NCI-H2029 (cell line): ENCODE measurements at regions not wholly inside any gene's neighbourhood (a gene's known extent, or its start where the extent isn't known, plus 50 kb on each side); places are given as distances from the start of the nearest gene placed in this dataset.
A peak's percentile ranks its signal among the peaks of the same experiment; 100 is the strongest.

Experiments used
- DNase-seq: peaks from one replicate; lab custom pipeline; 2025; lab: John Stamatoyannopoulos, UW

DNA sequence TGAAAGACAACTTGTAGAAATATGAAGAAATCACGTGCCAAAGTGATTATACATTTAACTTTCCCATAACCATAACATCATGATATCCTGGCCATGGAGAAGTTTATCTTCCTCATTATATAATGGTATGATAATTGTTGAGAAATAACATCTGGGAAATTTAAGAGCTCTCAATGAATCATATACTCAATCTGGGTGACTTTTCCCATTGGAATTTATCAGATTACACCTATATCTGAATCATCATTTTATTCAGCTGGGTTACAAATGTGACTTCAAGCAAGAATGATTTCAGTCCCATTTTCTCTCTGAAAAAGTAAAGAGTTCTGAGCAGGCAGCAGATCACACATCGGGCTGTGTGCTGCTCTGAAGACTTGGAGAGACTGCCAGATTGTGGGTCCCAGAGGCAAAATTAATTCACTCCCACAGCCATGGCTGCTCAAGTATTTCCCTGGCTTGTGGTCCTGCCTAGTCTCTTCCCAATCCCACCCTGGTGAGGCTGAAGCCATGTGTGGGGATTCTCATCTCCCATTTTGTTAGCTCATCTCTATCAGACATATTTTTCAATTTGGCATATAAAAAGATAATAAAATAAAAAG, 278.0 kb downstream of the MRPL39 start:
- DNase-seq: no peak

DNA sequence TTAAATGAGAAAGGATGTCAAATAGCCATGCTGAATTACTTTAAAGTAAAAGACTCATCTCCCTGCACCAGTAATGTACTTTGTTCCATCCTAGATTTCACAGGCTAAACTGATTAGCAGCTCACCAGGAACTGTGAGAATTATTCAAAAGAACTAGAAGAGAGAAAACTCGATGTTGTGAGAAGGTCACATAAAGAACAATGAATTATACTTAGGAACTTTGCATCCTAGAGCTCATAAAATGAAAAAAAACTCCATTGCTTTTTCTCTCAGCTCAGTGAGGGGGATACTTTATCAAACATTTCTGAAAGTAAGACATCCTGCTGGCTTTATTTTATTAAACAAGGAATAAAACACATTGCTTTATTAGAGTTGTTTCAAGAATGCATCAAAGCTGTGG, 278.5 kb downstream of the MRPL39 start:
- no peak for DNase-seq

DNA sequence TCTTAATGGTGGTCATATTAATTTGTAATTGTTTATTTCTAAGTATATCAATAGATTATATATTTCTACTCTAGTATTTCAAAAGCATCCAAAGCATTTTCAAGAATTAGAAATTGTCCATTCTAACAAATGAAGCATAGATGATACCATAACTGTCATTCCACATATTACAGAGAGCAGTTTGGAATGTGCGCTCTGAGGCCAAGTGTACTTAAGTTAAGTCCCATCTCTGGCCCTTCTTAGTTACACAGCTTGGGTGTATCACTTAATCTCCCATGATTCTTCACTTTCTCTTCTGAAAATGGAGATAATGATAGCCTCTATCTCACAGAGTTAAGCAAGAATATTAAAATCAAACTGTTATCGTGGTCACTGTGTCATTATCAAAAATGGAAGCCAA, 281.1 kb downstream of the MRPL39 start:
- DNase-seq: no peak

DNA sequence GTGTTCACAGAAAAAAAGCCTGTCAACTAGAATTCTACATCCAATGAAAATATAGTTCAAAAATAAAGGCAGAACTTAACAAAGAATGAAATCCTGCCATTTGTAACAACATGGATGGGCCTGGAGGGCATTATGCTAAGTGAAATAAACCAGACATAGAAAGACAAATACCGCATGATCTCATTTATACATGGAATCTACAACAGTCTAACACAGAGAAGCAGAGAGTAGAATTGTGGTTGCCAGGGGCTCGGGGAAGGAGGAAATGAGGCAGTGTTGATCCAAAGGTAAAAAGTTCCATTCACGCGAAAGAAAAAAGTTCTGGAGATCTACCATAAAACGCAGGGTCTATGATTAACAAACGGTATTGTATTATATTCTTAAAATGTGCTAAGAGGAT, 282.6 kb downstream of the MRPL39 start:
- DNase-seq: no peak

DNA sequence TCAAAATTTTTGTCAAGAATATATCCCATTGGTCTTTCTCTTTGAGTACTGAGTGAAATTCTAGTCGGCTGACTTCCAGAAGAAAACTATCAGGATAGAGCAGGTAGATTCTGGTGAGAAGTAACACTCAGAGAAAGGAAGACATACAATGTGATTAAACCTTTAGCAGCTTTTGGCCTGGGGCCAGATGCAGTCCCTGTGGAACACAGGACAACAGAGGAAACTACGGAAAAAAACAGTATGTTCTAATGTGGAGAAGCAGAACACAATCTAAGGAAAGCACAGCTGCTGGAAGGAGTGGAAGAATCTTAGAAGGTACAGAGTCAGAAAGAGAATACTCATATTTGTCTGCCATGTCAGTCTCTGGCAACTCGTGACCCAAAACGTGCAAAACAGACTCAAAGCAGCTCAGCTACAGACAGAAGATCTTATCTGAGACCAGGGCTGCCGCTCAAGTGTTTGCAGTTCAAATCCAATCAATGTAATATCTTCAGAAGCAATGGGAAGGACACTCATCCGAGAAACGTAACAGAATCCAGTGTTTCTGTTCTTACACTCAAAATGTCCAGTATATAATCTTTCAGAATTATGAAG, 283.8 kb downstream of the MRPL39 start:
- DNase-seq: no peak

DNA sequence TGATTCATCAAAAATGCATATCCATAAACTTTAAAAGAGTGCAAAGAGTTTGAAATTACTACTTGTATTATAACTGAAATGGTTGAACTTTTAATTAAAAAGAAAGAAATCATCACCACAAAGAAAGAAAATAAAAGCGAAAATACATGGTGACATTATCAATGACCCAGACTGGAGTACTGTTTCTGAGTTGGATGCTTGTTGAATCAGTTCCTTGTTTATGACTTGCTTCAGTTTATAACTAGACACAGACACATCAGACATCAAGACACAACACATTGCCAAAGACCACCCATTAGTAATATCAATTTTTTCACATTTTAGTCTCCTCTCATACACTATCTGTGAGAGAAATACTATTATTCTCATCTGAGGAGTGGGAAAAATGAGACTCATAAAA, 293.0 kb downstream of the MRPL39 start:
- DNase-seq: no peak

DNA sequence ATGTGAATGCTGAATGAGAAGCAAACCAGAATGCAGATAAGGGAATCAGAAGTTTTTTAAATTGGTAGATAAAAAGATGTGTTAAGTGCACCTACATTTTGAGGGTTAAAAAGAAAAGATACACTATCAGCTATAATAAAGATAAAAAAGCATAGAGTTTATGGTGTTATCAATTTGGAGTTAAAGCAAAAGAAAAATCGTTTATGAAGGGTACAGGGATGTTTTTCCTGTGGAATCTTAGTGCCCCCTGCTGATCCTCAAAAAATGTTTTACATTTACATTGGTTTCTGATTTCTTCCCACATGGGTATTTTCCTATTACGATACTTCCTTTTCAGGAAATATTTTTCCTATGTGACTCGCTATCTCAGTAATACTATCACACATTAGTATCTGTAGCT, 293.5 kb downstream of the MRPL39 start:
- DNase-seq: no peak

DNA sequence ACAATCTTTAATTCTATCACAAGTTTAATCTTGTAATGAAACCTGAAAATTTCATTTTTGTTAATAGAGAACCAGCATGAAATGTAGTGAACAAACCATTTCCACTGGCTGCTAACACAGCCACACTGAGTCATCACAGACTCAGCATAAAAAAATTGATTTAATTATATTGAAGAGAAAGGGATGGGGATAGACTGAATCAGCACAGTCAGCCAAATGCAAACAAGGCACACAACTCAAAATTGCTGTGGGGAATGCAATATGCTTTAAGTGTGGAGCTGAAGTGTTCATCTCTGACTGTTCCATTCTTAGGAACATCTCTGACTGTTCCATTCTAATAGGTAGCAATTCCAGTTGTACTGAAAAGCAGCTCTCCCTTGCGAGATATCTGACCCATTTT, 299.8 kb downstream of the MRPL39 start:
- DNase-seq: no peak

DNA sequence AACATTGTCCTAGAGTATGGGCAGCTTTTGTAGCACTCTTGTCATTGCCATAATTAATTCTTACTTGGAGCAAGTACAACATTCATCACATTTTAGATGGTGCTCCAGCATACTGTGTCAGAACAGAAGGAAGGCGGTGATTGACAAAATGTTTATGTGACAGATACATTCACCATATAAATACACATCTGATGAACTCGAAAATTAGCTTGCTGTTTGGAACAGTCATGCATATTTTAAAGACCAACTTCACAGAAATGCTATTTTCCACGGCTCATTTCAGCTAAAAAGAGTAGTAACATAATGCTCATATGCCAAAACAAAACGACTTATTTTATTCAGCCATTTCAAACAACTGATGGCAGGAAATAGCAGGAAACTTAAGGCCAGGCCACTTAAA, 302.7 kb downstream of the MRPL39 start:
- no peak for DNase-seq

DNA sequence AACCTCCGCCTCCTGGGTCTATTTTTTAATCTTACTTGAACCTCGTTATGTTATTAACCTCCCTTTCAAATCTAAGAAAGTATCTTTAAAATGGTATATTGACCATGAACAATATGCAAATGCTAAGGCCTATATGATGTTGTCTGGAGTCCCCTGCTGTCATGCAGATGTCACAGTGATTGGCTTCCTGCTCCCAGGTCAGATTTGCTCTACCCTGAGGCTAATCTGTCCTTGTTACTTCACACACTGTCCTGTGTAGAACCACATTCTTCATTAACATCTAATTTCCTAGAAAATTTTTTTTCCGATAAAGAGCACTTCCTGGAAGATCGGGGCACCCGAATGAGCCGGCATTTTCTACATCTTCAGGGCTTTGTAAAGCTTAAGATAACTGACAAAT, 306.6 kb downstream of the MRPL39 start:
- no peak for DNase-seq

DNA sequence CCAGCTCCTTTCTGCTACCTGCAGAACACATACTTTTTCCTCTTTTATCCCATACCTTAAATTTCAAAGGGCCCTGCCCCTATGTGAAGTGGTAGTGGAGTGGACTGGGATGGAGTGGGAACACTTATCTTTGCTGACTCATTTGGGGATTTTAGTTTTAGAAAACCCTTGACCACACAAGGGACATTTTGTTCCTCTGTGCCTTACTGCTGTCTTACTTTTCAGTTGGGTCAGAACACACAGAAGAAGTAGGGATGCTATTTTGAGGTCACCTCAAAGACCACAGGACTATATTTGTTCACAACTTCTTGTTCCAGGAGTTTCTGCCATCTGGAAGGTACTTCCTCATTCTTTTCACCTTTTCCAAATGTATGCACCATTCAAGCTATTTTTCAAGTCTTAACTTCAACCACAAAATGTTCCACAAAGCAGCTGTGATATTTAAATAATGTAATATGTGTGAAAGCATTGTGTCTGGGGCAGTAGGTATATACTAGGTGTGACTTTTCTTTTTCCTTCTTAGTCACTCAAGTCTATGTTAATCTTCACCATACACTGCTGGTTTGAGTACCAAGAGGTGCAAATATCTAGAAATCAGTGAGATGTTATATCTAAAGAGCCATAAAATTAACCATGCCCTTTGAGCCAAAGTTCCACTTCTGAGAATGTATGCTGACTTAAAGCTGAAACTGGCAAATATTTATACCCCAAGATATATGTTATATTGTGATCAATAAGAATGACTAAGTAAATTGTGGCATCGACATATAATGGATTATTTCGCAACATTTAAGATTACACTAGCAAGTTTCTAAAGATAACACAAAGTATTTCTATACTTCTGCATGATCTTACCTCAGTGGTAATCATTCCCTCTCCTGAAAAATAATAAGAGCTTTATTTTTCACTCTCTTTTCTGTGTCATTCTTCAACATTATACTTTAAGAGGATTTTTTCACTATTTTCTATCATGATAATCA, 308.5 kb downstream of the MRPL39 start:
- no peak for DNase-seq

DNA sequence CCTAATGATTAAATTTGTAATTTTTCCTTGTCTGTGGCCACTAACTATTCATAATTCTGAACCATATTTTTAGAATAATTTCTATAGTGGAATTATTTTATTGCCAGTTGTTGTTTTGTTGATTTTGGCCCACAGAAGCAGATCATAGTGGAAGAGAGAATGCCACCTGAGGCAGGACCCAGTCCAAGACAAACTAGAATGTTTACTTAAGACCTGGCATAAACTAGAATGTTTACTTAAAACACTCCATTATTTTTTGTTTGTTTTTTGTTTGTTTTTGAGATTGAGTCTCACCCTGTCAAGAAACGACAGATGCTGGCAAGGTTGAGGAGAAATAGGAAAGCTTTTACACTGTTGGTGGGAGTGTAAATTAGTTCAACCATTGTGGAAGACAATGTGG, 310.2 kb downstream of the MRPL39 start:
- peak; percentile 18 for DNase-seq

DNA sequence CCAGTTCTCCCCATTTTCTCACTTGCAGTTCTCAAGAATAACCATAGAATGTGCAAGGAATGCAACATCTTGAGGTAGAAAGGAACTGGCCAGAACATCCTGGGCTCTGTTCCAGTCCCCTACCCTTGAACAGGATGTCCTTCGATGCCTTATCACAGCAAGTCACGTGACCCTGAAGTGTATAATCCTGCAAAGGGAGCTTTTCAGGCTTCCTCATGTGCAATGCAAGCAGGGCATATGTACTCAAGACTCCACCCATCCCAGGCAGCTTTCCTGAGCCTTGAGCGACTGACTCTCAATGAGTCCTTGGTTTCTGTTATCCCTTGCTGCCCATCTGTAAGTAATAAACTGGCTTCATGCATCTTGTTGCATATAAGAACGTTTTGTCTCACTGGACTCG, 311.0 kb downstream of the MRPL39 start:
- peak; percentile 36 for DNase-seq

DNA sequence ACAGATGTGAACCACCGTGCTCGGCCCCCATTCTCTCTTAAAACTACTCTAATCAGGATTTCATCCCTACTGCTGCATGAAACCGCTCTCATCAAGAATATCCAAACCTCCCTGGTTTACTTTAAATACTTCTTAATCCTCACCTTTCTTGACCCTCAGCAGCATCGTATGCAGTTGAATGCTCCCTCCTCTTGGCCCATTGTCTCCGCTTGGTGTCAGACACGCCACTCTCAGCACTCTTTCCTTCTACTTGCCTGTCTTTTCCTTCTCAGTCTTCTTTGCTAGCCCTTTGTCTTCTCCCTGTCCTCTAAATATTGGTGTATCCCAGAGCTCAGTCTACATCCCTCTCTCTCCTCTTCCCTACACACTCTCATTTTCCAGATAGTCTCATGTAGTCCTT, 314.9 kb downstream of the MRPL39 start:
- no peak for DNase-seq

DNA sequence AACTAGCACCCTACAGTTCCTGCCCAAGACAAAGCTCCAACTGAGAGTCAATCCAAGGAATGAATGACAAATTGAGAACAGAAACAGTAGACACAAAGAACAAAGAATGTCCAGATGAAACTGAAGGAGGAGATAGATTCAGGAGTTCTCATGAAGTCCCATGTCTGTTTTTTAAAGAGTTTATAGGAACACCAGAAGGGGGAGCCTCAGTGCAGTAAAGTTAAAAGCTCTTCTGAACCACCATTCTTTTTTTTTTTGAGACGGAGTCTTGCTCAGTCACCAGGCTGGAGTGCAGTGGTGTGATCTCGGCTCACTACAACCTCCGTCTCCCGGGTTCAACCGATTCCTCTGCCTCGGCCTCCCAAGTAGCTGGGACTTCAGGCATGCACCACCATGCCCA, 323.6 kb downstream of the MRPL39 start:
- DNase-seq: peak; percentile 3

DNA sequence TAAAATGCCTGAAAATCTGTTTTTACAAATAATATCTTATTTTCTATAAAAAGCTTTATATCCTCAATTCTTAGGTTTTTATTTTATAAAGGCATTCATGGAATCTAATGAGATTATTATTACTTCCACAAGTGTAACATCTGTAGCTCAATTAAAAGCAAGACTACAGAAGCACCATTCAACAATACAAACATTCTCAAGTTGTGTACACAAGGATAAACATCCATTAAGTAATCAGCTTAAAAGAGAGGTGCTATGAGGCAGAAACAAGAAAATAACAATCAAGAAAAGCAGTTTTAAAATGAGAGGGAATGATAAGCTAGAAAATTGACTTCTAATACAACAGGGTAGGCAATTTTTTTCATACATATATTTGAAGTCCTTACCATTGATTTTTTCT, 326.1 kb downstream of the MRPL39 start:
- DNase-seq: no peak

DNA sequence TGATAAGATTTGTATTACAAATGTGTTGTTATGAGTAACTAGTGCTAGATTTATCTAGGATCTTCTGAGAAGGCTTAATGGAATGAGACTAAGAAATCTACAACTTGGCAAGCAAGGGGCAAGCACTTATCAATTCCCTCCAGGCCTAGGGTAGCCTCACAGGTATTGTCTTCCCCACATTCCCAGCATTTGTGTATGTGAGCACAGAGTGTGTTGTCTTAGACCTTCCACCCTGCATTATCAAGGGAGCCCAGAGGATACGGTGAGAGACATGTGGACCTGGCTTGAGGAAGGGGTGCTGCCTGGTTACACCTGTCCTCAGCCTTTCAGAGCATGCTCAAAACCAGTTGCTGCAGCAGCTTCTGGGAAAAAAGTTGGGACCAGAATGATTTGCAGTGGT, 327.2 kb downstream of the MRPL39 start:
- DNase-seq: no peak

DNA sequence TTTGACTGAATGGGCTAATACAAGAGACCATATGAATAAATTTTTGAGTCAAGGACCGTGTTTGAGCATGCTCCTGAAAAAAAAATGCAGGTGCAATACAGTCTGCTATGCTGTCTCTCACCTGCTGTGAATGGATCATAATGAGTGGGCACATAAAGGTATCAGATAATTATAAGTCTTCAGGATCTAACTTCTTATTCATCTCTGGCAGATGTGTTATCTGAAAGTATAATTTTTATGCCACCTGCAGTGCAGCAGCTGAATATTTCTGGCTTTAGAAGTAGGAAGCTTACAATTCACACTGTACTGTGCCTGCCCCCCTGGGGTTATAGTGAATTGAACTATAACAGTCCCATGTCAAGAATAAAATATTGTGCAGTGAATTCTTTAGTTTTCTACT, 333.3 kb downstream of the MRPL39 start:
- no peak for DNase-seq

DNA sequence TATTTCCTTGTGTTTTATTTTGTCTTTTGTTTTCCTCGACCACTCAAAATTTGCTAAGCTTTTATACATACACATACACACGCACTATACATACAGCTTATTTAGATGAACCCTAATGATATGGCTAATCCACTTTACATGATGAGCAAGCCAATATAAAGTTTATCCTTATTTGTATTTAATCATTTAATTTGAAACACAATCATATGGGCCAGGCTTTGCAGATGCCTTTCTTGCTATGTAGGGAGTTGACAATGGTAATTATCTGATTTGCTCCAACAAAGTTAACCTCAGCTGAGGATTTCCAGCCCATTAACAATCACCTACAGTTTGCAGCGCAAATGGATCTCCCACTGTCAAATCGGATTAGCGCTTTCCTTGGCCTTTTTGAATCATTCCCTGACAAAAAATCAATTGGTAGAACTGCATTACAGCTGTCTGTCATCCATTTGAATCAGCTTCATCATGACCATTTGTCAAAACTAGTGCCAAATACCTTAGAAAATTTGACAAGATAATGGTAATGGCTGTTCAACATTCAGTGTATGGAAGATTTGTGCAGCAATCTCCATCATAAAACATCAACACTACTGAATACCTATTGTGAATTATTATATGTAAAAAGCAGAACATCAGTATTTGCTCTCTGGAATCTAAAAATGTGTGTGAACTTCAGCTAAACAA, 352.6 kb downstream of the MRPL39 start:
- no peak for DNase-seq

DNA sequence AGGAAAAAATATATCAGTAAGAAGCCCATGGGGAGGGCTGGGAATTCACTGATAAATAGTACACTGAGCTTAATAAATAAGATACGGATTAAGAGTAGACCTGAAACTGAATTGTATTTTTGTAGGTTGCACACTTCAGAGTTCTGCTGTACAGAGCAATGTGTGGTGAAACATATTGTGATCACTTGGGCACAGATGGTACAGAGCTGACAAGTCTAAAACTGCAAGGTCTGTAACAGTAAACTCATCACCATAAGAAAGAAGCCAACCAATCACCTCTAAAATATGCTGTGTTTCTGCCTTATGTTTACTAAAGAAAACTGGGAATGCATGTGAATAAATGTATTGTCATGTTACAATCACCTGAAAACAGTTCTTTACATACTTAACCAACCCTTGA, 360.7 kb downstream of the MRPL39 start:
- no peak for DNase-seq

DNA sequence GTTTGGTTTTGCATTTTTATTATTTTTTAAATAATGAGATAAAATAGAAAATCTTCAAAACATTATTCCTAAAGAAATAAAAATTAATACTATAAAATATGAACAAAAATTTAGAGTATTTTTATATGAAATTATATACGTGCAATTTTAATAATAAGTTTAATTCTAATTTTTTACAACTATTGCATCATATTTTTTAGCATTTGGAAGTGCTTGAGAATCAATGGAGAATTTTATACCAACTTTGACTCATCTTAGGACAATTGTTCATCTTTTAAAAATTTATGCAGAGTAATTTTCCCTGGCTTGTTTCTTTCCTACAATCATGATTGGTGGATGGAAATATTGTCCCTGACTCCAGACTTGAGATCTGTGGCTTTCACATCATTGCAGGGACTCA, 362.5 kb downstream of the MRPL39 start:
- DNase-seq: no peak

DNA sequence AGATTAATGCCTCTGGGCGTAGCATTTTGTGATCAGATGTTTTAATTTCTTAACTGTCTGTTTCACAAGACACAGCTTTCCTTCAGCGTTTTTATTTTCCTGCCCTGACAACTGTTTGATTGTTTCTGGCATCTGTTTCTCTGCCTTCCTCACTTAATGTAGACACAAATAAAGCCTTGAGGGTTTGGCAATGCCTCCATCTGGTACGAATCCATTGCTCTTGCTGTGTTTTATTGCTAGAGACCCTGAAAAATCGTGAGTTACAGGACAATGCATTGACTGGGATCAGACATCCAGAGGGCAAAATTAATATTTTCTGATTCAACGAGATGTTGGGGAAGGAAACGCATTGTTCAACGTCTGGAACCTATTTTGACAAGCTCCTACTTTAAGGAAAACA, 363.5 kb downstream of the MRPL39 start:
- no peak for DNase-seq

DNA sequence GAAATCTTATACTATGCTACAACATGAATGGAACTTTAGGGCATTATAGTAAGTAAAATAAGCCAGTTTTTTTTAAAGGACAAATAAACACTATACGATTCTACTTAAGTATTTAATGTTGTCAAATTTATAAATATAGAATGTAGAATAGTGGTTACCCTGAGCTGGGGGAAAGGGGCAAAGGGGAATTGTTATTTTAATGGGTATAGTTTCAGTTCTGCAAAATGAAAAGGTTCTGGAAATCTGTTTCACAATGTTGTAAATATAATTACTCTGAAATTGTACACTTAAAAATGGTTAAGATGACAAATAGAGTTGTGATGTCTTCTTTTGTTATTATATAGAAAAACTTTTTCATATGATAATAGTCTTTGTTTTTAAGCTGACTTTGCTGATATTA, 366.3 kb downstream of the MRPL39 start:
- DNase-seq: no peak
